ENCODE measurements at regions not wholly inside any gene's neighbourhood (a gene's known extent, or its start where the extent isn't known, plus 50 kb on each side); places are given as distances from the start of the nearest gene placed in this dataset.

DNA sequence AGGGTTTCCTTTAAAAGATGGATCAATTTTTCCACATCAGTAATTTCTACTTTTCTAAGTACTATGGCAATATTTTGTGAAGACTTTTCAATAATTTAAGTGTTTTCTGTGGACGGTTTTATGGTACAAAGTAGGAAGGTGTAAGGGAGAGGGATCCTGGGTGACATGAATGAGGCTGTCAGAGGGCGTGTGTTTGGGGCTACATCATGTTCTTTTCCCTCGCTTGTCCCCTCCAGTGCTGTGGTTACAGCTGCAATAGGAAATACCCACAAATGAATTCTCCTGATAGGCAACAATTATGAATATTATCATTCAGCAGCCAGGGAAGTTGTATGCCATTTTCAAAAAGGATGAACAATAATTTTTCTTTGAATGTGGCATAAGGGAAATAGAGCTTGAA is 83.8 kb downstream of the CAVIN4 start:
- TF ChIP-seq EZH2 (optimal IDR thresholded peaks at IDR 0.05; ENCODE audit: low read depth, low read length) (no peak), EZH2phosphoT487 (IDR thresholded peaks at IDR 0.05; ENCODE audit: low read length) (no peak)
- TF ChIP-seq, protein P1, sequence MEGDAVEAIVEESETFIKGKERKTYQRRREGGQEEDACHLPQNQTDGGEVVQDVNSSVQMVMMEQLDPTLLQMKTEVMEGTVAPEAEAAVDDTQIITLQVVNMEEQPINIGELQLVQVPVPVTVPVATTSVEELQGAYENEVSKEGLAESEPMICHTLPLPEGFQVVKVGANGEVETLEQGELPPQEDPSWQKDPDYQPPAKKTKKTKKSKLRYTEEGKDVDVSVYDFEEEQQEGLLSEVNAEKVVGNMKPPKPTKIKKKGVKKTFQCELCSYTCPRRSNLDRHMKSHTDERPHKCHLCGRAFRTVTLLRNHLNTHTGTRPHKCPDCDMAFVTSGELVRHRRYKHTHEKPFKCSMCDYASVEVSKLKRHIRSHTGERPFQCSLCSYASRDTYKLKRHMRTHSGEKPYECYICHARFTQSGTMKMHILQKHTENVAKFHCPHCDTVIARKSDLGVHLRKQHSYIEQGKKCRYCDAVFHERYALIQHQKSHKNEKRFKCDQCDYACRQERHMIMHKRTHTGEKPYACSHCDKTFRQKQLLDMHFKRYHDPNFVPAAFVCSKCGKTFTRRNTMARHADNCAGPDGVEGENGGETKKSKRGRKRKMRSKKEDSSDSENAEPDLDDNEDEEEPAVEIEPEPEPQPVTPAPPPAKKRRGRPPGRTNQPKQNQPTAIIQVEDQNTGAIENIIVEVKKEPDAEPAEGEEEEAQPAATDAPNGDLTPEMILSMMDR (IDR thresholded peaks at IDR 0.05; ENCODE audit: low read length), result no peak
